GM12892 (cell line): ENCODE measurements at regions not wholly inside any gene's neighbourhood (a gene's known extent, or its start where the extent isn't known, plus 50 kb on each side); places are given as distances from the start of the nearest gene placed in this dataset.

Experiments used
- POLR2AphosphoS5 ChIP-seq: IDR thresholded peaks from 2 replicates; pipeline ENCODE4 v1.6.1; 2011; ENCODE audit warnings: low read depth, low read length, control low read depth
- TAF1 ChIP-seq: IDR thresholded peaks from 2 replicates; pipeline ENCODE4 v1.6.1; 2011; ENCODE audit warnings: low read depth, mild to moderate bottlenecking, control low read depth, low read length, borderline replicate concordance

DNA sequence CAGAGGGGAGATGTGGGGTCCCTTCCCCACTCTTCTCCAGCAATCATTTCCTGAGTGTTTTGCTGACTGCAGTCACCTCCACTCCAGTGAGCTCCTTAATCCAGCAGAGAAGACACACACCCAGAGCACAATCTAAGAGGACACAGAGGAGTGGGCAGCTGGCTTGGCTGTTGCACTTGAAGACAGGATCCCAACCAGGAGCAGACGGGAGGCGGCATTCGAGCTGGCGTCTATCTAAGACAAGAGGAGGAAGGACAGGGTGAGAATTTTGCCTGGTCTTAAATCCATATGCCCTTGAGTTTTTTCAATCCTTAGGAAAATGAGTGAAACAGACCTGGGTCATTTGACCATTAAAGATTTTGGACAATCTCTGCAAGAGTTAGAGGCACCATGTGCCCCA is 56.1 kb upstream of the SIM2 start:
- TF ChIP-seq POLR2AphosphoS5 = no peak
- no peak for TF ChIP-seq TAF1
